ENCODE measurements at regions not wholly inside any gene's neighbourhood (a gene's known extent, or its start where the extent isn't known, plus 50 kb on each side); places are given as distances from the start of the nearest gene placed in this dataset.
A peak's percentile ranks its signal among the peaks of the same experiment; 100 is the strongest.

GRCh38 chr6:25085756-25086155, 150.0 kb upstream of the RIPOR2 start:
- no peak for TF ChIP-seq REST (IDR thresholded peaks at IDR 0.05)
- no peak for TF ChIP-seq YY1 (IDR thresholded peaks at IDR 0.05)
- no peak for TF ChIP-seq CTCF (IDR thresholded peaks at IDR 0.05; ENCODE audit: low read depth, low read length, missing input control)
- no peak for TF ChIP-seq MAX (IDR thresholded peaks at IDR 0.05)
- no peak for TF ChIP-seq FOXA1 (IDR thresholded peaks at IDR 0.05)
- no peak for TF ChIP-seq RAD21 (IDR thresholded peaks at IDR 0.05)
- no peak for TF ChIP-seq GABPA (IDR thresholded peaks at IDR 0.05 in 1 of 2, conservative IDR thresholded peaks at IDR 0.05 in 1 of 2)
- TF ChIP-seq TAF1 (conservative IDR thresholded peaks at IDR 0.05) = no peak
- peak; percentile 12 for TF ChIP-seq SP1 (IDR thresholded peaks at IDR 0.05)
- TF ChIP-seq ATF3 (IDR thresholded peaks at IDR 0.05) = no peak
- TF ChIP-seq JUND (IDR thresholded peaks at IDR 0.05) = no peak
- no peak for TF ChIP-seq HNF4A (conservative IDR thresholded peaks at IDR 0.05)

All from liver (tissue), 3 donors.